H1 (cell line): ENCODE measurements at regions not wholly inside any gene's neighbourhood (a gene's known extent, or its start where the extent isn't known, plus 50 kb on each side); places are given as distances from the start of the nearest gene placed in this dataset.

Experiments
- CBX5 ChIP-seq: fragments of 300-800, 300-1000 bp; sonication (generic); IDR thresholded peaks from 2 replicates; pipeline ENCODE4 v1.7.1; 2016; ENCODE audit warnings: antibody characterized with exemption, low read length, low read depth
- CHD7 ChIP-seq: fragments of 300-600 bp; sonication (generic); IDR thresholded peaks from 2 replicates; pipeline ENCODE4 v1.7.1; 2012; ENCODE audit warnings: low read length, moderate library complexity, mild to moderate bottlenecking, inconsistent platforms; ENCODE audit not compliant: insufficient replicate concordance
- E2F6 ChIP-seq: IDR thresholded peaks from 2 replicates; pipeline ENCODE4 v1.6.1; 2012; ENCODE audit warnings: inconsistent platforms
- MAFK ChIP-seq: IDR thresholded peaks from 2 replicates; pipeline ENCODE4 v1.6.1; 2012; ENCODE audit warnings: low read depth, mild to moderate bottlenecking, improper control_type of control experiment, low read length
- RXRA ChIP-seq: IDR thresholded peaks from 2 replicates; pipeline ENCODE4 v1.6.1; 2011; ENCODE audit warnings: low read depth, mild to moderate bottlenecking, low read length, moderate library complexity; ENCODE audit not compliant: insufficient read depth
- SUZ12 ChIP-seq: fragments of 200-600 bp; sonication (generic); IDR thresholded peaks from 2 replicates; pipeline ENCODE4 v1.6.1; 2012; ENCODE audit warnings: mild to moderate bottlenecking, inconsistent platforms, low read length, moderate library complexity, mixed read lengths

- TF ChIP-seq CHD7 (no peak), MAFK (no peak), E2F6 (no peak), SUZ12 (no peak), CBX5 (no peak), RXRA (no peak)
Observed at GRCh38 chr16:86342161-86342834, 168.0 kb upstream of the FOXF1 start (continued).
